CD14-positive monocyte (primary cell): ENCODE measurements at regions not wholly inside any gene's neighbourhood (a gene's known extent, or its start where the extent isn't known, plus 50 kb on each side); places are given as distances from the start of the nearest gene placed in this dataset.

Experiments
- DNase-seq, 3 donors: peaks; one replicate each; pipeline ENCODE4 v3.0.0-alpha.2; 2011 to 2022
- H2AFZ ChIP-seq: 2 replicates; pipeline ENCODE4 v1.6.0; 2012; ENCODE audit warnings: mild to moderate bottlenecking, low read depth, low read length, inconsistent platforms; ENCODE audit not compliant: insufficient read depth, poor library complexity, severe bottlenecking
- H3K27ac ChIP-seq, 2 donors: 1 replicate in 1 of 2; 2 replicates in 1 of 2; pipeline ENCODE4 v1.5.1; 2012 to 2013; ENCODE audit warnings: low read length in 2 of 2, control low read depth in 1 of 2, inconsistent platforms in 1 of 2, low read depth in 1 of 2, mild to moderate bottlenecking in 1 of 2
- H3K27me3 ChIP-seq, 2 donors: one replicate each; pipeline versions ENCODE4 v1.6.0 to v1.6.1; 2011 to 2013; ENCODE audit warnings: low read length in 2 of 2; ENCODE audit not compliant: control insufficient read depth in 2 of 2, insufficient read depth in 2 of 2
- H3K36me3 ChIP-seq, 2 donors: replicated peaks in 1 of 2; 1 replicate in 1 of 2; 2 replicates in 1 of 2; pipeline versions ENCODE4 v1.5.1 to v1.6.1; 2012 to 2013; ENCODE audit warnings: low read length in 2 of 2, control low read depth in 1 of 2, inconsistent platforms in 1 of 2, mild to moderate bottlenecking in 1 of 2; ENCODE audit not compliant: insufficient read depth in 2 of 2, control insufficient read depth in 1 of 2
- H3K4me1 ChIP-seq, 2 donors: 1 replicate in 1 of 2; 2 replicates in 1 of 2; pipeline versions ENCODE4 v1.5.1 to v1.6.1; 2012 to 2013; ENCODE audit warnings: low read length in 2 of 2, control low read depth in 1 of 2, inconsistent platforms in 1 of 2, mild to moderate bottlenecking in 1 of 2, moderate library complexity in 1 of 2; ENCODE audit not compliant: insufficient read depth in 2 of 2, control insufficient read depth in 1 of 2
- H3K4me2 ChIP-seq: replicated peaks from 2 replicates; pipeline ENCODE3; 2012; ENCODE audit warnings: low read length, moderate library complexity, mild to moderate bottlenecking; ENCODE audit not compliant: poor library complexity, severe bottlenecking; ENCODE audit errors: extremely low read depth
- H3K4me3 ChIP-seq, 3 experiments: fragments of 200-600 bp in 1 of 3; sonication (generic) in 1 of 3; replicated peaks in 1 of 3; 1 replicate in 2 of 3; 2 replicates in 1 of 3; pipeline ENCODE4 v1.5.1; 2011 to 2013; ENCODE audit warnings: low read length in 3 of 3, mild to moderate bottlenecking in 3 of 3, control low read depth in 2 of 3, low read depth in 2 of 3, inconsistent platforms in 1 of 3, moderate library complexity in 1 of 3
- H3K79me2 ChIP-seq: 2 replicates; pipeline ENCODE4 v1.6.0; 2012; ENCODE audit warnings: mild to moderate bottlenecking, control low read depth, inconsistent platforms, low read length, moderate library complexity; ENCODE audit not compliant: insufficient read depth
- H3K9ac ChIP-seq: 2 replicates; pipeline ENCODE4 v1.6.0; 2017; ENCODE audit warnings: low read length, mild to moderate bottlenecking; ENCODE audit not compliant: insufficient read depth, poor library complexity, severe bottlenecking
- H3K9me3 ChIP-seq, 2 donors: replicated peaks in 1 of 2; 1 replicate in 1 of 2; 2 replicates in 1 of 2; pipeline versions ENCODE4 v1.5.1 to v1.6.1; 2012 to 2013; ENCODE audit warnings: low read length in 2 of 2, control low read depth in 1 of 2; ENCODE audit not compliant: control insufficient read depth in 1 of 2, insufficient read depth in 1 of 2
- H4K20me1 ChIP-seq: 2 replicates; pipeline ENCODE4 v1.6.0; 2012; ENCODE audit warnings: mild to moderate bottlenecking, low read length, control low read depth, moderate library complexity; ENCODE audit not compliant: insufficient read depth
- H3K27ac Mint-ChIP-seq, 7 donors: one replicate each; pipeline ENCODE4 v1.8.0; 2020; ENCODE audit warnings: mild to moderate bottlenecking in 7 of 7, mixed read lengths in 7 of 7, moderate library complexity in 6 of 7, inconsistent platforms in 2 of 7
- H3K27me3 Mint-ChIP-seq, 3 donors: one replicate each; pipeline ENCODE4 v1.8.0; 2021 to 2022; ENCODE audit warnings: low read depth in 3 of 3, mild to moderate bottlenecking in 3 of 3, mixed read lengths in 3 of 3, moderate library complexity in 3 of 3, inconsistent platforms in 1 of 3
- H3K36me3 Mint-ChIP-seq, 2 donors: one replicate each; pipeline ENCODE4 v1.8.0; 2020; ENCODE audit warnings: mixed read lengths in 2 of 2, inconsistent platforms in 1 of 2, mild to moderate bottlenecking in 1 of 2
- H3K4me1 Mint-ChIP-seq: one replicate; pipeline ENCODE4 v1.8.0; 2020; ENCODE audit warnings: mild to moderate bottlenecking, mixed read lengths
- H3K4me3 Mint-ChIP-seq, 2 donors: one replicate each; pipeline ENCODE4 v1.8.0; 2020; ENCODE audit warnings: mild to moderate bottlenecking in 2 of 2, mixed read lengths in 2 of 2, moderate library complexity in 1 of 2
- H3K9me3 Mint-ChIP-seq, 7 donors: one replicate each; pipeline ENCODE4 v1.8.0; 2020 to 2022; ENCODE audit warnings: mixed read lengths in 7 of 7, mild to moderate bottlenecking in 6 of 7, moderate library complexity in 6 of 7, inconsistent platforms in 2 of 7
- WGBS: methylation state at CpG from one replicate; pipeline ENCODE4 v1.1.5; 2013; ENCODE audit warnings: missing lambda C conversion rate; ENCODE audit not compliant: insufficient coverage; 5-methylcytosine and 5-hydroxymethylcytosine counted together
- intact Hi-C, 2 donors: fragments of 100-400 bp; cut with micrococcal nuclease; formaldehyde crosslinking; loops; one replicate each; pipeline versions ENCODE4 v1.15.0 to v1.15.1; 2023
- TF ChIP-seq, protein P1 (sequence below): fragments of 200-600 bp; IDR thresholded peaks from one replicate; pipeline ENCODE4 v1.8.0; 2022; ENCODE audit warnings: antibody characterized with exemption, mild to moderate bottlenecking

DNA sequence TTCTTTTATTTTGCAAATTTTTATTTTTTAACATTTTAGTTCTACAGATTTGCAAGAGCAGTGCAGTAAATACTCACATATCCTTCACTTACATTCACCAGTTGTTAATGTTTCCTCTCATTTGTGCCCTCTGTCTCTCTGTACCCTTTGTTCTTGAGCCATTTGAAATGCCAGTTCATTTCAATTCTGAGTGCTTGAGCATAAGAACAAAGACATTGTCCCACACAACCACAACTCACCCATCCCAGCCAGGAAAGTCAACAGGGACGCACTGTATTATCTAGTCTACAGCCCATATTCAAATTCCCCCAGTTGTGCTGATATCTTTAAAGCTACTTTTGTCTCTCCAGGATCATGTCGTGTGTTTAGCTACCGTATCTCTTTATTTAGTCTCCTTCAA, 141.4 kb upstream of the SLC6A11 start:
- Histone ChIP-seq H3K9me3 (no peaks in the 10 kb centered on the region), H3K4me2 (no peak overlapping the region), H3K4me1 (no peaks in the 10 kb centered on the region), H4K20me1 (no peaks in the 10 kb centered on the region), H3K36me3 (no peaks in the 10 kb centered on the region), H3K27ac (no peak overlapping the region), H3K4me3 (no peak overlapping the region), H3K79me2 (no peaks in the 10 kb centered on the region), H2AFZ (no peak overlapping the region), H3K9ac (no peak overlapping the region), H3K27me3 (peaks cover 0 to 2% of the 10 kb centered on the region in 2 donors)
- Mint-ChIP-seq H3K36me3 (no peaks in the 10 kb centered on the region), H3K27ac (no peak overlapping the region), H3K4me1 (no peaks in the 10 kb centered on the region), H3K4me3 (no peak overlapping the region), H3K27me3 (peaks cover 4 to 5% (median 5%) of the 10 kb centered on the region in 3 donors), H3K9me3 (peaks cover 0 to 3% (median 0%) of the 10 kb centered on the region in 7 donors)
- TF ChIP-seq, protein P1, sequence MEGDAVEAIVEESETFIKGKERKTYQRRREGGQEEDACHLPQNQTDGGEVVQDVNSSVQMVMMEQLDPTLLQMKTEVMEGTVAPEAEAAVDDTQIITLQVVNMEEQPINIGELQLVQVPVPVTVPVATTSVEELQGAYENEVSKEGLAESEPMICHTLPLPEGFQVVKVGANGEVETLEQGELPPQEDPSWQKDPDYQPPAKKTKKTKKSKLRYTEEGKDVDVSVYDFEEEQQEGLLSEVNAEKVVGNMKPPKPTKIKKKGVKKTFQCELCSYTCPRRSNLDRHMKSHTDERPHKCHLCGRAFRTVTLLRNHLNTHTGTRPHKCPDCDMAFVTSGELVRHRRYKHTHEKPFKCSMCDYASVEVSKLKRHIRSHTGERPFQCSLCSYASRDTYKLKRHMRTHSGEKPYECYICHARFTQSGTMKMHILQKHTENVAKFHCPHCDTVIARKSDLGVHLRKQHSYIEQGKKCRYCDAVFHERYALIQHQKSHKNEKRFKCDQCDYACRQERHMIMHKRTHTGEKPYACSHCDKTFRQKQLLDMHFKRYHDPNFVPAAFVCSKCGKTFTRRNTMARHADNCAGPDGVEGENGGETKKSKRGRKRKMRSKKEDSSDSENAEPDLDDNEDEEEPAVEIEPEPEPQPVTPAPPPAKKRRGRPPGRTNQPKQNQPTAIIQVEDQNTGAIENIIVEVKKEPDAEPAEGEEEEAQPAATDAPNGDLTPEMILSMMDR, result no peak
- WGBS, result 80% methylated on average over 1 of the region's 3 CpGs
- no peak for DNase-seq
- intact Hi-C loops, result no loop called here

DNA sequence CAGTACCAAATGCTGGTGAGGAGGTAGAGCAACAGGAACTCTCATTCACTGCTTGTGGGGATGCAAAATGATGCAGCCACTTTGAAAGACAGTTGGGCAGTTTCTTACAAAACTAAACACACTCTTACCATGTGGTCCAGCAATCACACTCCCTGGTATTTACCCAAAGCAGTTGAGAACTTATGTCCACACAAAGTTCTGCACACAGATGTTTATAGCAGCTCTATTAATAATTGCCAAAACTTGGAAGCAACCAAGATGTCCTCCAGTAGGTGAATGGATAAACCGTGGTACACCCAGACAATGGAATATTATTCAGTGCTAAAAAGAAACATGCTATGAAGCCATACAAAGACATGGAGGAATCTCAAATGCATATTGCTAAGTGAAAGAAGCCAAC, 139.1 kb upstream of the SLC6A11 start:
- Mint-ChIP-seq H3K9me3 (peaks cover 0 to 3% (median 0%) of the 10 kb centered on the region in 7 donors), H3K4me1 (no peaks in the 10 kb centered on the region), H3K27ac (no peak overlapping the region), H3K27me3 (peaks cover 5 to 7% (median 6%) of the 10 kb centered on the region in 3 donors), H3K36me3 (no peaks in the 10 kb centered on the region), H3K4me3 (no peak overlapping the region)
- Histone ChIP-seq H3K4me2 (no peak overlapping the region), H2AFZ (no peak overlapping the region), H3K79me2 (no peaks in the 10 kb centered on the region), H3K4me1 (no peaks in the 10 kb centered on the region), H3K27me3 (peaks cover 0 to 2% of the 10 kb centered on the region in 2 donors), H4K20me1 (no peaks in the 10 kb centered on the region), H3K9ac (no peak overlapping the region), H3K4me3 (no peak overlapping the region), H3K27ac (no peak overlapping the region), H3K9me3 (no peaks in the 10 kb centered on the region), H3K36me3 (no peaks in the 10 kb centered on the region)
- no CpG with 5 or more reads among the region's 1 CpG for WGBS
- no peak for DNase-seq
- intact Hi-C loops, result no loop called here
- TF ChIP-seq, protein P1, result no peak
